SU-DHL-6 (cell line): ENCODE measurements at regions not wholly inside any gene's neighbourhood (a gene's known extent, or its start where the extent isn't known, plus 50 kb on each side); places are given as distances from the start of the nearest gene placed in this dataset.
"Not testable (repeated sequence)": the region's sequence is repeated elsewhere in the genome, so short reads cannot be mapped to it uniquely, and the experiment has no call there.

Experiments used
- H2AFZ ChIP-seq: fragments of 200-600 bp; sonication (generic); 2 replicates; pipeline ENCODE4 v1.6.1; 2014; ENCODE audit warnings: low read depth, mild to moderate bottlenecking, moderate library complexity, mixed read lengths, antibody characterized with exemption, low read length; ENCODE audit not compliant: severe bottlenecking
- H3F3A ChIP-seq: fragments of 200-600 bp; shearing (Covaris generic); 2 replicates; pipeline ENCODE4 v1.6.0; 2016; ENCODE audit warnings: antibody characterized with exemption, mild to moderate bottlenecking; ENCODE audit not compliant: insufficient read depth
- H3K27ac ChIP-seq: fragments of 200-600 bp; sonication (generic); 2 replicates; pipeline ENCODE4 v1.5.1; 2016; ENCODE audit warnings: low read depth, mild to moderate bottlenecking, low read length, moderate library complexity, mixed read lengths
- H3K27me3 ChIP-seq: fragments of 200-600 bp; sonication (generic), shearing (Covaris generic); 2 replicates; pipeline ENCODE4 v1.6.0; 2014; ENCODE audit warnings: mild to moderate bottlenecking, low read length
- H3K36me3 ChIP-seq: fragments of 200-600 bp; sonication (generic); 2 replicates; pipeline ENCODE4 v1.6.1; 2014; ENCODE audit warnings: mild to moderate bottlenecking, low read length, mixed read lengths
- H3K4me2 ChIP-seq: fragments of 300-600, 200-600 bp; shearing (Covaris generic), sonication (generic); 2 replicates; pipeline ENCODE4 v1.6.0; 2014; ENCODE audit warnings: low read length, low read depth, mild to moderate bottlenecking; ENCODE audit not compliant: poor library complexity, severe bottlenecking
- H3K4me3 ChIP-seq: fragments of 200-600 bp; sonication (generic); 2 replicates; pipeline ENCODE4 v1.5.1; 2014; ENCODE audit warnings: antibody characterized with exemption, low read length, mild to moderate bottlenecking, mixed read lengths; ENCODE audit not compliant: insufficient read depth, poor library complexity, severe bottlenecking
- H3K79me2 ChIP-seq: fragments of 200-600 bp; sonication (generic); 2 replicates; pipeline ENCODE4 v1.6.1; 2014; ENCODE audit warnings: mild to moderate bottlenecking, low read length, moderate library complexity; ENCODE audit not compliant: insufficient read depth
- H3K9ac ChIP-seq: fragments of 200-600 bp; sonication (generic); 2 replicates; pipeline ENCODE4 v1.7.0; 2014; ENCODE audit warnings: mild to moderate bottlenecking, low read length
- H3K9me2 ChIP-seq: fragments of 200-600 bp; sonication (generic); replicated peaks from 2 replicates; pipeline ENCODE4 v1.6.1; 2014; ENCODE audit warnings: low read length; ENCODE audit not compliant: insufficient read depth
- H3K9me3 ChIP-seq: fragments of 200-600 bp; sonication (generic); 2 replicates; pipeline ENCODE4 v1.6.1; 2014; ENCODE audit warnings: low read length, mixed read lengths; ENCODE audit not compliant: insufficient read depth
- H4K20me1 ChIP-seq: fragments of 200-600 bp; sonication (generic); 2 replicates; pipeline ENCODE4 v1.6.1; 2014; ENCODE audit warnings: low read depth, mild to moderate bottlenecking, antibody characterized with exemption, low read length, moderate library complexity, mixed read lengths
- EZH2phosphoT487 ChIP-seq: fragments of 200-600 bp; sonication (generic), shearing (Covaris generic); conservative IDR thresholded peaks from 2 replicates; pipeline ENCODE4 v1.6.1; 2018; ENCODE audit warnings: mild to moderate bottlenecking, antibody characterized with exemption, low read length, moderate library complexity, mixed read lengths
- TF ChIP-seq, protein P1 (sequence below): fragments of 200-600 bp; sonication (generic); IDR thresholded peaks from one replicate; pipeline ENCODE4 v1.5.1; 2017; ENCODE audit warnings: antibody characterized with exemption, mild to moderate bottlenecking, low read length, moderate library complexity; ENCODE audit not compliant: insufficient read depth, poor library complexity, severe bottlenecking

DNA sequence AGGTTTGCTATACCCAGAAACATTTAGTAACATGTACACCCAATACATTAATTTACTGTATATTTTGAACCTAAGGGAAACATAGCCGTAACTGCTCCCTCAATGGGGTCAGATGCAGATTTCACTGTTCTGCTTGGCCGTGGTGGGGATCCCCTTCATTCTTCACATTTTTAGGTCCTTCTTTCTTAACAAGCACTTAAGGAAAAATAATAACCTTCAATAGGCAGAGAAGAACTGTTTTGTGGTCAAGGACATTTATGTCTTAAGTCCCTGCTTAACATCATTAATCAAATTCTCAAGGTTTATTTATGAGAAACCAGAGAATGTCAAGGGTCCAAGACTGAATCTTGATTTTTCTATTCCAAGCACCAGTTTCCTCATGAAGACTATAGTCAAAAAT is 592.1 kb upstream of the ANKRD30A start:
- no peak overlapping the region for H3K4me3 ChIP-seq
- H3K36me3 ChIP-seq = no peaks in the 10 kb centered on the region
- no peak overlapping the region for H3K9ac ChIP-seq

DNA sequence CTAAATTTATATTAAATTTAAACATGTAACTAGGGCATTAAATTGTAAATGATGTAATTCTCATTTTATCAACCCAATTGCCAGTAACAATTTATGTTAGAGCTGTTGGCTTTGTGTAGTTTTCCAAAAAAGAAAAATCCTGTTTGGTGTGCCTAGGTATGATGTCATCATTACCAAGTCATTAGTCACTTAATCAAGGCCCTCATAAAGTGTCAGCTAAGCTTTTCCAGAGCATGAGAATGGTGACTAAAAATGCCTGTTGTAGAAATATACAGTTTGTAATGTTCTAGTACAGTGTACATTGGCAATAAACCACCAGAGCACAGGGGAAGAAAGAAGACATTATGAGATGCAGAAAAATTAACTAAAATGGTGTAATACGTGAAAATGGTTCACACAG is 593.8 kb upstream of the ANKRD30A start:
- Histone ChIP-seq H3K27me3 (no peaks in the 10 kb centered on the region), H4K20me1 (no peaks in the 10 kb centered on the region), H3K9me2 (no peaks in the 10 kb centered on the region), H3K79me2 (no peaks in the 10 kb centered on the region), H3K27ac (no peak overlapping the region), H2AFZ (no peak overlapping the region), H3K36me3 (no peaks in the 10 kb centered on the region), H3K4me2 (no peak overlapping the region), H3K4me3 (no peak overlapping the region), H3F3A (no peaks in the 10 kb centered on the region), H3K9me3 (no peaks in the 10 kb centered on the region), H3K9ac (no peak overlapping the region)
- TF ChIP-seq, protein P1, sequence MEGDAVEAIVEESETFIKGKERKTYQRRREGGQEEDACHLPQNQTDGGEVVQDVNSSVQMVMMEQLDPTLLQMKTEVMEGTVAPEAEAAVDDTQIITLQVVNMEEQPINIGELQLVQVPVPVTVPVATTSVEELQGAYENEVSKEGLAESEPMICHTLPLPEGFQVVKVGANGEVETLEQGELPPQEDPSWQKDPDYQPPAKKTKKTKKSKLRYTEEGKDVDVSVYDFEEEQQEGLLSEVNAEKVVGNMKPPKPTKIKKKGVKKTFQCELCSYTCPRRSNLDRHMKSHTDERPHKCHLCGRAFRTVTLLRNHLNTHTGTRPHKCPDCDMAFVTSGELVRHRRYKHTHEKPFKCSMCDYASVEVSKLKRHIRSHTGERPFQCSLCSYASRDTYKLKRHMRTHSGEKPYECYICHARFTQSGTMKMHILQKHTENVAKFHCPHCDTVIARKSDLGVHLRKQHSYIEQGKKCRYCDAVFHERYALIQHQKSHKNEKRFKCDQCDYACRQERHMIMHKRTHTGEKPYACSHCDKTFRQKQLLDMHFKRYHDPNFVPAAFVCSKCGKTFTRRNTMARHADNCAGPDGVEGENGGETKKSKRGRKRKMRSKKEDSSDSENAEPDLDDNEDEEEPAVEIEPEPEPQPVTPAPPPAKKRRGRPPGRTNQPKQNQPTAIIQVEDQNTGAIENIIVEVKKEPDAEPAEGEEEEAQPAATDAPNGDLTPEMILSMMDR = no peak
- TF ChIP-seq EZH2phosphoT487 = no peak

More for the DNA sequence above, 592.1 kb upstream of the ANKRD30A start:
- Histone ChIP-seq H3F3A (no peaks in the 10 kb centered on the region), H3K79me2 (no peaks in the 10 kb centered on the region), H2AFZ (no peak overlapping the region), H3K4me2 (no peak overlapping the region), H3K9me3 (no peaks in the 10 kb centered on the region), H3K9me2 (no peaks in the 10 kb centered on the region), H3K27me3 (no peaks in the 10 kb centered on the region), H4K20me1 (no peaks in the 10 kb centered on the region), H3K27ac (no peak overlapping the region)
- TF ChIP-seq EZH2phosphoT487 = no peak
- TF ChIP-seq, protein P1 = no peak

DNA sequence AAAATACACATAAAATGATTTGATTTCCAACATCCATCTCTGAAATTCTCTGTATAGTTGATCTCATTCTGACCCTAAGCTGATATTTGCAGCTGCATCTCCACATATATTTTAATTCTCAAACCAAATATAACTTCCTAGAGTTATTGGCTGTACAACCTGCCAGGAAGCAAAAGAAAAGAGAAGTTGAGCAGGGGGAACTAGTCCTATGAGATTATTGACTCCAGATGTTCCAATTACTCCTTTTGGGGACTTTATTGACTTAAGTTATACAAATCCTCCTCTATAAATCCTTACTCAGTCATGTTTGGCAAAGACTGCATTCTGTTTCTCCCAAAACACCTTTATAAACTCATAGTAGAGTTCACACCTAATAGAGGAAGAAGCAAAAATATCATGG is 599.4 kb upstream of the ANKRD30A start:
- no peak overlapping the region for H3K4me2 ChIP-seq
- no peak overlapping the region for H3K9ac ChIP-seq
- no peak overlapping the region for H2AFZ ChIP-seq
- H3K27me3 ChIP-seq = no peaks in the 10 kb centered on the region
- H3K4me3 ChIP-seq = no peak overlapping the region
- no peaks in the 10 kb centered on the region for H3K9me3 ChIP-seq
- no peak overlapping the region for H3K27ac ChIP-seq
- H4K20me1 ChIP-seq = no peaks in the 10 kb centered on the region
- no peak for TF ChIP-seq EZH2phosphoT487
- TF ChIP-seq, protein P1 = no peak
- no peaks in the 10 kb centered on the region for H3K9me2 ChIP-seq
- H3K36me3 ChIP-seq = no peaks in the 10 kb centered on the region
- H3K79me2 ChIP-seq = no peaks in the 10 kb centered on the region
- H3F3A ChIP-seq = no peaks in the 10 kb centered on the region

DNA sequence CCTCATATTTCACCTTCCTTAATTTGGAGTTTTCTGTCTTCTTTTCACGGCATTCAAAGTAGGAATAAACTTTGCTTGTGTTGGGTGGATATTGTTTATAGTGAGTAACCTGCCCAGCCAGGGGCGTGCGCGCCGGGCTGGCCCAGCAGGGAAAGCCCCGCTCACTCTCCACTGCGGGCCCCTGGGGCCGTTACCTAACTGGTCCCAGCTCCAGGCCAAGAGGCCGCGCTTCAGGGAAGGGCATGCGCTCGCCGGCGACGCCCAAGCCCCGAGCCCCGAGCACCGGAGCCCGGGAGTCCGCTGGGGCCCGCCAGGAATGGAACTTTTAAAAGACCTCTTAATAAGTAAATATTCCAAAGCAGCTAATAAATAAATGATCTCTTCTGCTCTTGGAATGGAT is 601.3 kb upstream of the ANKRD30A start:
- H3F3A ChIP-seq, H3K27ac ChIP-seq, H3K4me2 ChIP-seq, H2AFZ ChIP-seq, H3K9me2 ChIP-seq, H3K79me2 ChIP-seq, H3K9me3 ChIP-seq, H3K9ac ChIP-seq, H3K27me3 ChIP-seq, H3K4me3 ChIP-seq, H4K20me1 ChIP-seq, H3K36me3 ChIP-seq: not testable (repeated sequence)
